Adrenal gland (tissue), 9 donors: ENCODE measurements at regions not wholly inside any gene's neighbourhood (a gene's known extent, or its start where the extent isn't known, plus 50 kb on each side); places are given as distances from the start of the nearest gene placed in this dataset.

Experiments
- DNase-seq, 7 donors: peaks; one replicate each; pipeline ENCODE4 v3.0.0-alpha.2; 2019 to 2020
- H3K27ac ChIP-seq, 5 donors: fragments of 200-600 bp; sonication (generic) in 4 of 5; 1 replicate in 3 of 5; 2 replicates in 2 of 5; pipeline versions ENCODE4 v1.5.1 to v1.8.0; 2016 to 2020; ENCODE audit warnings: mild to moderate bottlenecking in 1 of 5
- H3K27me3 ChIP-seq: fragments of 200-600 bp; 2 replicates; pipeline ENCODE4 v1.8.0; 2021
- H3K36me3 ChIP-seq, 2 donors: fragments of 200-600 bp; replicated peaks in 1 of 2; 1 replicate in 1 of 2; 2 replicates in 1 of 2; pipeline versions ENCODE4 v1.5.1 to v1.8.0; 2018 to 2022
- H3K4me1 ChIP-seq, 2 donors: fragments of 200-600 bp; replicated peaks in 1 of 2; 1 replicate in 1 of 2; 2 replicates in 1 of 2; pipeline versions ENCODE4 v1.5.1 to v1.8.0; 2018 to 2021
- H3K4me3 ChIP-seq, 4 donors: fragments of 200-600 bp; sonication (generic) in 3 of 4; one replicate each; pipeline ENCODE4 v1.5.1; 2016 to 2018
- H3K9me3 ChIP-seq, 3 donors: fragments of 200-600 bp; sonication (generic) in 1 of 3; replicated peaks in 1 of 3; 1 replicate in 2 of 3; 2 replicates in 1 of 3; pipeline versions ENCODE4 v1.5.1 to v1.8.0; 2016 to 2021
- POLR2A ChIP-seq, 2 donors: fragments of 450-650 bp; IDR thresholded peaks; one replicate each; pipeline ENCODE4 v1.6.1; 2017; ENCODE audit warnings: antibody characterized with exemption in 2 of 2, mild to moderate bottlenecking in 2 of 2, moderate library complexity in 1 of 2
- WGBS, 4 donors: extraction: QIAGEN DNeasy Blood & Tissue Kit in 2 of 4; methylation state at CpG; one replicate each; pipeline versions ENCODE4 v1.1.5 to v1.1.7; 2013 to 2017; 5-methylcytosine and 5-hydroxymethylcytosine counted together
- intact Hi-C, 2 donors: fragments of 100-400 bp; cut with DNase I; formaldehyde crosslinking; loops; one replicate each; pipeline versions ENCODE4 v1.14.1 to v1.15.0; 2022 to 2023
- TF ChIP-seq, protein P1 (sequence below), 6 experiments: fragments of 450-650 bp in 4 of 6; fragments of 200-600 bp in 2 of 6; sonication (generic) in 1 of 6; IDR thresholded peaks; 1 replicate in 5 of 6; 2 replicates in 1 of 6; pipeline versions ENCODE4 v1.5.1 to v1.8.0; 2016 to 2021; ENCODE audit warnings: antibody characterized with exemption in 6 of 6, mild to moderate bottlenecking in 2 of 6, moderate library complexity in 1 of 6
- donor health status: healthy with polysubstance abuse.
- donor health status: Bipolar disorder and iron deficiency.
- donor health status: DM: yes; HTN: yes; CAD: no.
- donor health status: DM: no; HTN: no; CAD: no.
- donor health status: DM: no; HTN: no; CAD: no.

DNA sequence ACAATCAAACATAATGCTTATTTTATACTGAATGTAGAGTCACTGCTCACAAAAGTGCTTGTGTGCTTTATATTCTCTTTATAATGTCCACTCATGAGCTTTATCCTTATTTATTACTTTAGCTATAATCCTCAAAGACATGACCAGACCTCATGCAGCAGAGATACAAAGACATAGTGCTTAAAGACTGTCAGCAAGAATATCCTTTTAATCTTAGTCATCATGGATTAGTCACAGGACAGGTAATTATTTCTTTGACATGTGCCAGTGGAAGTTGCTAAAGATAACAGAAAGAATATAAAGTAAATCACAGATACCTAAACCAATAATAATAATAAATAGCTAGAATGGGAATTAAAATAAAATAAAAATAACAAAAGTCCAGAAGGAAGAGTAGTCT lies 707.5 kb downstream of the BCL11B start:
- no peak for DNase-seq
- Histone ChIP-seq H3K27ac (no peak overlapping the region), H3K4me1 (no peaks in the 10 kb centered on the region), H3K36me3 (no peaks in the 10 kb centered on the region), H3K27me3 (no peaks in the 10 kb centered on the region), H3K4me3 (no peak overlapping the region), H3K9me3 (no peaks in the 10 kb centered on the region)
- intact Hi-C loops: no loop called here
- TF ChIP-seq, protein P1, sequence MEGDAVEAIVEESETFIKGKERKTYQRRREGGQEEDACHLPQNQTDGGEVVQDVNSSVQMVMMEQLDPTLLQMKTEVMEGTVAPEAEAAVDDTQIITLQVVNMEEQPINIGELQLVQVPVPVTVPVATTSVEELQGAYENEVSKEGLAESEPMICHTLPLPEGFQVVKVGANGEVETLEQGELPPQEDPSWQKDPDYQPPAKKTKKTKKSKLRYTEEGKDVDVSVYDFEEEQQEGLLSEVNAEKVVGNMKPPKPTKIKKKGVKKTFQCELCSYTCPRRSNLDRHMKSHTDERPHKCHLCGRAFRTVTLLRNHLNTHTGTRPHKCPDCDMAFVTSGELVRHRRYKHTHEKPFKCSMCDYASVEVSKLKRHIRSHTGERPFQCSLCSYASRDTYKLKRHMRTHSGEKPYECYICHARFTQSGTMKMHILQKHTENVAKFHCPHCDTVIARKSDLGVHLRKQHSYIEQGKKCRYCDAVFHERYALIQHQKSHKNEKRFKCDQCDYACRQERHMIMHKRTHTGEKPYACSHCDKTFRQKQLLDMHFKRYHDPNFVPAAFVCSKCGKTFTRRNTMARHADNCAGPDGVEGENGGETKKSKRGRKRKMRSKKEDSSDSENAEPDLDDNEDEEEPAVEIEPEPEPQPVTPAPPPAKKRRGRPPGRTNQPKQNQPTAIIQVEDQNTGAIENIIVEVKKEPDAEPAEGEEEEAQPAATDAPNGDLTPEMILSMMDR (IDR thresholded peaks at IDR 0.05): no peak
- no peak for TF ChIP-seq POLR2A (IDR thresholded peaks at IDR 0.05)

DNA sequence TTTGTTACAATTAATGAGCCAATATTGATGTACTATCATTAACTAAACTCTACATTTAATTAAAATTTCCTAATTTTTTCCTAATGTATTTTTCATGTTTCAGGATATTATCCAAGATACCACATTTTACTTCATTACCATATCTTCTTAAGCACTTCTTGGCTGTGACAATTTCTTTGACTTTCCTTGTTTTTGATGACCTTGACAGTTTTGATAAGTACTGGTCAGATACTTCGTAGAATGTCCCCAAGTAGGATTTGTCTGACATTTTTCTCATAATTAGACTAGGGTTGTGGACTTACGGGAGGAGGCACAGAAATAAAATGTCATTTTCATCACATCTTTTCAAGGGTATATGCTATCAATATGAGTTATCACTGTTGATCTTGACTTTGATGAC lies 700.9 kb downstream of the BCL11B start:
- TF ChIP-seq POLR2A (IDR thresholded peaks at IDR 0.05): no peak
- TF ChIP-seq, protein P1 (IDR thresholded peaks at IDR 0.05): no peak
- H3K36me3 ChIP-seq: no peaks in the 10 kb centered on the region
- intact Hi-C loops: no loop called here
- no peaks in the 10 kb centered on the region for H3K4me1 ChIP-seq
- DNase-seq: no peak
- no peaks in the 10 kb centered on the region for H3K9me3 ChIP-seq
- H3K4me3 ChIP-seq: no peak overlapping the region
- 65 to 75% (median 69%) methylated on average over 2 of the region's 2 CpGs for WGBS, 4 donors
- H3K27ac ChIP-seq: no peak overlapping the region
- no peaks in the 10 kb centered on the region for H3K27me3 ChIP-seq

DNA sequence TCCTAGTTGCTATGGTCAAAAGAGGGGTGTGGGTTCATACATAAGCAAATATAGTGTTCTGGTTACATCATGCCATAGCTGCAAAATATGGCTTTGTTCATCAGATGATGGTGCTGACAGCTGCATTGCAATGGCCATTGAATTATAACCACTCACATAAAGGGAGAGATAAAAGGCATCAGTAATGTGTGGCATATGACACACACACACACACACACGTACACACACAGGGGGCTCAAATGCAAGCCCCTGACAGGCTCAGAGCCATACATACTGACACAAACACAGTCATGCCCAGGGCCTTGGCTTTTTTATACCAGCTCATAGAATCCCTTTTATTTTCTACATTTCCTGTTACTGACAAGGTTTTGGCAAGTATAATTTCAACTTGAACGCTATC lies 698.9 kb downstream of the BCL11B start:
- no peak overlapping the region for H3K4me3 ChIP-seq
- H3K27me3 ChIP-seq: no peaks in the 10 kb centered on the region
- no peaks in the 10 kb centered on the region for H3K4me1 ChIP-seq
- intact Hi-C loops: no loop called here
- no peaks in the 10 kb centered on the region for H3K36me3 ChIP-seq
- no peak overlapping the region for H3K27ac ChIP-seq
- WGBS, 4 donors: 52 to 62% (median 58%) methylated on average over 2 of the region's 2 CpGs
- TF ChIP-seq, protein P1 (IDR thresholded peaks at IDR 0.05): no peak
- no peak for TF ChIP-seq POLR2A (IDR thresholded peaks at IDR 0.05)
- no peaks in the 10 kb centered on the region for H3K9me3 ChIP-seq
- no peak for DNase-seq

DNA sequence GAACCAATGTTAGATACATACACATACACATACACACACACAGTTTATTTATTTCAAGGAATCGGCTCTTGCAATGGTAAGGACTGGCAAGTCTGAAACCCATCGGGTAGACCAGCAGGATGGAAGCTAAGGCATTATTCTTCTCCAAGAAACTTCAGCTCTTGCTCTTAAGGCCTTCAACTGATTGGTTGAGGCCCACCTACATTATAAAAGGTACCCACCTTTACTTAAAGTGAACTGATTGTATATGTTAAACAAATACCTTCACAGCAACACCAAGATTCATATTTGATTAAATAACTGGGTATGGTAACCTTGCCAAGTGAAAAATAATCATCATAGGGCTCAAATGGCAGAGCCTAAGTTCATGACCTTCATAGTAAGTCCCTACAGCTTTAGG lies 695.5 kb downstream of the BCL11B start:
- Histone ChIP-seq H3K4me3 (no peak overlapping the region), H3K4me1 (no peaks in the 10 kb centered on the region), H3K27me3 (no peaks in the 10 kb centered on the region), H3K27ac (no peak overlapping the region), H3K36me3 (no peaks in the 10 kb centered on the region), H3K9me3 (no peaks in the 10 kb centered on the region)
- no peak for DNase-seq
- 64 to 83% (median 67%) methylated on average over 2 of the region's 2 CpGs for WGBS, 4 donors
- intact Hi-C loops: no loop called here
- TF ChIP-seq POLR2A (IDR thresholded peaks at IDR 0.05): no peak
- TF ChIP-seq, protein P1 (IDR thresholded peaks at IDR 0.05): no peak
